ENCODE measurements at regions not wholly inside any gene's neighbourhood (a gene's known extent, or its start where the extent isn't known, plus 50 kb on each side); places are given as distances from the start of the nearest gene placed in this dataset.

DNA sequence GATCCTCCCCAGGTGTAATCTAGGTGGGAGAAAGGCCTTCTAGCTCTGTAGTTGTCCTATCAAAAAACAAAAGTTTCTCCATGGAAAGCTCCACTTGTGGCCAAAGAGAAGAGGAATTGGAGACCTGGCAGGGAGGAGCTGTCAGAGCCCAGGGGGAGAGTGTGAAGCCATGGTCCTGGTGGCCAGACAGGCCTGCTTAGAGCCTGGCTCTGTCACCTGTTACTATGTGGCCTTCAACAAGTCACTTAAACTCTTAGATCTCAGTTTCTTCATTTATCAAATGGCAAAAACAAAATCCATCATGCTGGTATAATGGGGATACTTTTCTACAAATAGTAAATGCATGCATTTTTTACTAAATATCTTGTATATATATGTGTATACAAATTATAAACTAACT, 59.0 kb upstream of the NFE2L3 start:
- TF ChIP-seq CTCF (IDR thresholded peaks at IDR 0.05; ENCODE audit: insufficient read depth, low read length) (no peak), SPI1 (IDR thresholded peaks at IDR 0.05; ENCODE audit: borderline replicate concordance, low read depth) (no peak)

Data from HL-60 (cell line).